Thyroid gland (tissue), 4 donors: ENCODE measurements at regions not wholly inside any gene's neighbourhood (a gene's known extent, or its start where the extent isn't known, plus 50 kb on each side); places are given as distances from the start of the nearest gene placed in this dataset.

ENCODE experiments used
- DNase-seq, 2 donors: peaks; one replicate each; pipeline ENCODE4 v3.0.0-alpha.2; 2019
- H3K27ac ChIP-seq, 3 donors: fragments of 200-600 bp; sonication (generic); 1 replicate in 2 of 3; 2 replicates in 1 of 3; pipeline ENCODE4 v1.5.1; 2016 to 2019; ENCODE audit warnings: mild to moderate bottlenecking in 1 of 3, moderate library complexity in 1 of 3
- H3K27me3 ChIP-seq: fragments of 200-600 bp; sonication (generic); one replicate; pipeline ENCODE4 v1.5.1; 2019
- H3K36me3 ChIP-seq, 2 donors: fragments of 200-600 bp; sonication (generic); one replicate each; pipeline ENCODE4 v1.5.1; 2016 to 2019
- H3K4me1 ChIP-seq, 2 donors: fragments of 200-600 bp; sonication (generic); one replicate each; pipeline ENCODE4 v1.5.1; 2017 to 2019
- H3K4me3 ChIP-seq, 3 donors: fragments of 200-600 bp; sonication (generic); replicated peaks in 1 of 3; 1 replicate in 2 of 3; 2 replicates in 1 of 3; pipeline ENCODE4 v1.5.1; 2016; ENCODE audit warnings: mild to moderate bottlenecking in 1 of 3
- H3K9me3 ChIP-seq: fragments of 200-600 bp; sonication (generic); one replicate; pipeline ENCODE4 v1.5.1; 2017
- CTCF ChIP-seq, 6 experiments: fragments of 200-600 bp in 3 of 6; fragments of 450-650 bp in 3 of 6; sonication (generic) in 3 of 6; IDR thresholded peaks; one replicate each; pipeline ENCODE4 v1.5.1; 2016 to 2019; ENCODE audit warnings: antibody characterized with exemption in 6 of 6, mild to moderate bottlenecking in 2 of 6, inconsistent platforms in 1 of 6, moderate library complexity in 1 of 6
- POLR2A ChIP-seq, 2 donors: fragments of 450-650 bp; IDR thresholded peaks; one replicate each; pipeline ENCODE4 v1.6.1; 2017; ENCODE audit warnings: antibody characterized with exemption in 2 of 2, mild to moderate bottlenecking in 2 of 2, moderate library complexity in 1 of 2
- WGBS, 2 donors: methylation state at CpG; one replicate each; pipeline ENCODE4 v1.1.5; 2017; 5-methylcytosine and 5-hydroxymethylcytosine counted together
- intact Hi-C: fragments of 100-400 bp; cut with DNase I; formaldehyde crosslinking; loops from one replicate; pipeline ENCODE4 v1.15.1; 2023

GRCh38 chr10:116792817-116793216 lies 50.5 kb upstream of the HSPA12A start:
- H3K4me1 ChIP-seq: peaks cover 2 to 5% of the 10 kb centered on the region in 2 donors
- no peaks in the 10 kb centered on the region for H3K27me3 ChIP-seq
- H3K36me3 ChIP-seq: no peaks in the 10 kb centered on the region
- no peak for DNase-seq
- no peak overlapping the region for H3K27ac ChIP-seq
- no peaks in the 10 kb centered on the region for H3K9me3 ChIP-seq
- TF ChIP-seq CTCF (IDR thresholded peaks at IDR 0.05) (no peak), POLR2A (IDR thresholded peaks at IDR 0.05) (no peak)
- H3K4me3 ChIP-seq: no peak overlapping the region
- 90 to 95% methylated on average over 1 of the region's 1 CpG for WGBS, 2 donors
- intact Hi-C loops: no loop called here

- DNase-seq: no peak
- WGBS, 2 donors: 68 to 69% methylated on average over 5 of the region's 5 CpGs
- Histone ChIP-seq H3K36me3 (no peaks in the 10 kb centered on the region), H3K27me3 (no peaks in the 10 kb centered on the region), H3K4me1 (no peaks in the 10 kb centered on the region), H3K27ac (no peak overlapping the region), H3K4me3 (no peak overlapping the region), H3K9me3 (no peaks in the 10 kb centered on the region)
- TF ChIP-seq CTCF (IDR thresholded peaks at IDR 0.05) (no peak), POLR2A (IDR thresholded peaks at IDR 0.05) (no peak)
- intact Hi-C loops: no loop called here
Measured at GRCh38 chr10:116796469-116796868, 52.8 kb upstream of the ENO4 start.

- WGBS, 2 donors: 9 to 27% methylated on average over 6 to 9 of the region's 9 CpGs
- no peaks in the 10 kb centered on the region for H3K27me3 ChIP-seq
Measured at GRCh38 chr10:116796910-116797513, 52.3 kb upstream of the ENO4 start.

GRCh38 chr10:116798859-116799258 lies 50.4 kb upstream of the ENO4 start:
- no peak overlapping the region for H3K4me3 ChIP-seq
- H3K4me1 ChIP-seq: no peaks in the 10 kb centered on the region
- H3K36me3 ChIP-seq: no peaks in the 10 kb centered on the region
- H3K27ac ChIP-seq: no peak overlapping the region
- no peaks in the 10 kb centered on the region for H3K9me3 ChIP-seq
- DNase-seq: no peak
- TF ChIP-seq POLR2A (IDR thresholded peaks at IDR 0.05): no peak
- TF ChIP-seq CTCF (IDR thresholded peaks at IDR 0.05): no peak
- intact Hi-C loops: loop anchor here (2.0 kb wide), 1 partner anchor 376 kb away; no protein-coding TSS in a partner anchor
- WGBS, 2 donors: 76 to 86% methylated on average over 6 of the region's 6 CpGs
- no peaks in the 10 kb centered on the region for H3K27me3 ChIP-seq

More at GRCh38 chr10:116796910-116797513, 52.3 kb upstream of the ENO4 start:
- Histone ChIP-seq H3K27ac (no peak overlapping the region), H3K36me3 (no peaks in the 10 kb centered on the region), H3K4me3 (no peak overlapping the region), H3K9me3 (no peaks in the 10 kb centered on the region), H3K4me1 (no peaks in the 10 kb centered on the region)
- peak; percentile 65 to 78 for DNase-seq
- TF ChIP-seq POLR2A (IDR thresholded peaks at IDR 0.05): no peak
- TF ChIP-seq CTCF (IDR thresholded peaks at IDR 0.05): peak; percentile 68 to 92 (median 78)
- intact Hi-C loops: no loop called here
